ENCODE measurements at regions not wholly inside any gene's neighbourhood (a gene's known extent, or its start where the extent isn't known, plus 50 kb on each side); places are given as distances from the start of the nearest gene placed in this dataset.

DNA sequence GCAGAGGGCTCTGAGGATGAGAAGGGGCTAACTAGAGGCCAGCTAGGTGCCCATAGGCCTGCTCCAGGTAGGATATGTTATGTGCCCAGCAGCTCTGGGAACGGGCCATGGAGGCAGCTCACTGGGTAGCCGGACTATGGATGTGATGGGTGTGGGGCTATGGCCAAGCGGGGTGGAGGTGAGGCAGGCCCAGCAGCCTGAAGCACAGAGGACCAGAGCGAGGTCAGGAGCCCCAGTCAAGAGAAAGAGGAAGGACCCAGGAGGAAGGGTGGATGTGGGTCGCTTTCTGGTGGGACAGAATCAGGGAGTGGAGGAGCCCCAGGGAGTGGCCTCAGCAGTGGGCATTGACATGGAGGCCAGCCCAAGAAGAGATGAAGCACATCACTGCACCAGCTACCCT lies 117.9 kb upstream of the MLN start:
- no peak for DNase-seq

DNA sequence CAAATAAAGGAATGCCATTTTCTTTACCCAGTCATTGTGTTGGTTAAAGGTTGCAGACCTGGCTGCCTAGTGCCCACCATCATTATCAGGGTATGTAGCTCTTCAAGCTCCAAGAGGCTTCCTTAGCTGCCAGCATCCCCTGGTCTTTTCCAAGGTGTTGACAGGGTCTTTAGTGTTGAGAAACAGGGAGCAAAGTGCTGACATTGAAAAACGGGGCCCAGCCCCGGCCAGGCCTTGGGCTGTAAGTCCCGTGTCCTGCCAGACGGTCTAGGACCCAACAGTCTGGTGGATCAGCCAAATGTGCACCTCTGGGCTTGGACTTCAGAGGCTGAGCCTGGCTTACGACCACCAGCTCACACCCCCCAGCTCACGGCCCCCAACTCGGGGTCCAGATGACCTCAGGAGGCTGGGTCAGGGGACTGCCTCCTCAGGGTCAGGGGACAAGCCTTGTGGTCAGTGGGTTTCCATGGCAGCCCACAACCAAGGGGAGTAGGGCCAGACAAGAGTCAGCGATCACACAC lies 114.4 kb upstream of the MLN start:
- no peak for DNase-seq

DNA sequence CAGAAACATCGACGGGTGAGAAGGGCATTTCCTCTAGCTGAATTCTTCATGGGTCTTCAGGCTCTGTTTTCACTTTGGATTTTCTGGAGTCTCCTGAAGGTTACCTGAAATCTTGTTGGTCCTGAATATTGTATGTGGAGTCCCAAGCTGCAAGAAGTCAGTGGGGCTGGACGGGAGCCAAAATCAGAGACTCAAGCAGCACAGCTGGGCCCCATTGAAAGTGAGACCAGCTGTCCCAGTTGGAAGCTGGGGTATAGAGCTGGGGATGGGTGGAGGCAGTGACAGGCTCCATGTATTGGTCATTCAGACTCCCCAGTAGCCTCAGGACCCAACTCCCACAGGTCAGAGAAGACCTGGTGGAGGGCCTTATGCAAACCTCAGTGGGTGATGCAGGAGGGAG lies 111.3 kb upstream of the MLN start:
- peak; percentile 23 for DNase-seq

DNA sequence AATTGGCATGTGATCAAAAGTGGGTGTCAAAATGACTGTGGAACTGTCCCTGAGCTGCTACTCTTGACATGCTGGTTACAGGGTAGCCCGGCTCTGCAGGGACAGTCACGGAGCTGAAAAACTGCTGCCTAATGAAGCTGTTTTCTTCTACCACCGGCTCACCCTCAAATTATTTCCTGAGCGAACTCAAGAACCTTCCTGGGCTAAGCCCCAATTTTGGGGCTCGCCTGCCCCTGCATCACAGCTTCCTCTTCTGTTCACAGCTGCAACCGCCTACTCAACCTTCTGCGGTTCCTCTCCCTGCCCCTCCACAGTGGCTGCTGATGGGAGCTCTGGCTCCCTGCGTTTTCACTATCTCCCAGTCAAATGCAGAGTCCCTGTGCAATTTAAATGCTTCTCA lies 110.8 kb upstream of the MLN start:
- no peak for DNase-seq

DNA sequence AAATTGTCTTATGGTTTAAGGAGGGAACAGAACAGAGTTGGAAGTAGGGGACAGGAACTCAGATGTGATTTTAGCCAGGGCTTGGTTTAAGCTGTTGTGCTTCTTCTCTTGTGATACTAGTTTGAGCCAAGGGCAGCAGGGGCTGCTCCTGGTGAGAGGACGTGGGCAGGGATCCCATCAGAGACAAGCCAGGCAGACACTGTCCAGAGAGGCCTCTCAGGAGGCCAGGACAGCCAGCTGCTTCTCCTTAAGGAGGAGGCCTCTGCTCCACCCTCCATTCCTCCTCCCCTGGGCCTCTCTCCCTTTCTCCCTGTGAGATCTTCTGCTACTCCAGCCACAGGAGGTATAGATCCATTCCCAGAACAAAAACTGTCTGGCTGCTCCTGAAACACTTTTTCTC lies 108.4 kb upstream of the MLN start:
- no peak for DNase-seq

DNA sequence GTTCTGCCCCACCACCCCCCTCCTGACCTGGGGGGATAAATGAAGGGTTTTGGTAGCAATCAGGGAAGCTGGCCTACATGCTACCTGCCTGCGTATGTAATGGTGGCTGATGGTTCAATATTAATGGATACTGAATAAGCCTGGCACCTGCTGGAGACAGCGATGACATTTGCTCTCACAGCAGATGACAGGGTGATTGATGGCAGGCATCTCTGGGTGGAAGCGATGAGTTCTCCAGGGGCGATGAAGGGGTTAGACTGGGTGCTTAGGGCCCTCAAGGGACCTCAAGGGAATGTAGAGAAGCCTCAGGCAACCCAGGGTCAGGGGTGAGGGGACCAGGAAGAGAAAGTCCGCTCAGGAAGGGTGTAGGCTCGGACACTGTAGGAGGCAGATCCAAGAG lies 107.7 kb upstream of the MLN start:
- DNase-seq = no peak

DNA sequence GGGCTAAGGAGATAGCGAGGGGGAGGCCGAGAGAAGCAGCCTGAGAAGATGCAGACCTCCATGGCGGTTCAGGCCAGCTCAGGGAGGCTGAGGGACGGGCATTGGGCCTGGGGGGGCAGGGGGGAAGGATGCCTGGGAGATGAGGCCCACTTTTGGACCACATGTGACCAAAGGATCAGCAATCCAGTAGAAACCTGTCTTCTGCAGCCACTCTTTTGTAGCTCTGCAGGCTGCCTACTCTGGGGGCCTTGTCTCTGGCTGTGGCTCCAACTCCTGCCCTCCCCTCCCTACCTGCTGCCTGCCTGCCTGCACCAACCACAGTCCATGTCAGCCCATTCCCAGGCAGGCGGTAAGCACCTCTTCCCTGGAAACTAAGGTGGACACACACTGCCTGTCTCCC lies 106.8 kb upstream of the MLN start:
- no peak for DNase-seq

DNA sequence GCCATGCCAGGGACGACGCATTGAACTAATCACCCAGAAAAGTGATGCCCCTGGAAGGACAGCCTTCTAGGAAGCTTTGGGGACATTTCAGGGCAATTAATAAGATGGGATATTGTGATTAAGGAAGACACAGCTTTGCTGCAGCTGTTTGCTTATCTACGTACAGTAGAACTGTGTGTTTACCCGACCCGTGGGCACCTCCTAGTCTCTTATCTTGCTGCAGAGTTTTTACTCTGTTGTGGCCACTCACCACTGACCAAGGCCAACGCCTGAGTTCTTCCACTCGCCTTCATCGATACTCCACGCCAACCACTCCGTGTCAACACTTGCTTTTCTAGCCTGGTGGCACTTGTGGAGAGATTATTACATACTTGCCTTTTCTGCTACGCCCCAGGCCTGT lies 105.9 kb upstream of the MLN start:
- DNase-seq = no peak

DNA sequence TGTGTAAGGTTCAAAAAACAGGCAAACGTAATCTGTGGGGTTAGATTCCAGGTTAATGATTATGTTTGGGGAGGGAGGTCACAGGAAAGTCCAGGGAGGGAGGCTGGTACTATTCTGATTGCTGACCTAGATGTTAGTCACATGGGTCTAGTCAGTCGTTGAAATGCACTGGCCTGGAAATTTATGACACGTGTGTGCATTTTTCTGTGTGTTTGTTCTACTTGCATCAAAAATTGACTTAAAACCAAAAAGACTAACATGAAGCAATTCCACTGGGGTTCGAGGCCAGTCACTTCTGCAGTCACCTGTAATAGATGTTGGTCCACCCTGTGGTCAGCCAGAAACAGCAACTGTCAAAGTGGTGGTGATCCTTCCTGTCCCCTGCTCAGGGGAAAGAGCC lies 104.2 kb upstream of the MLN start:
- DNase-seq = no peak

DNA sequence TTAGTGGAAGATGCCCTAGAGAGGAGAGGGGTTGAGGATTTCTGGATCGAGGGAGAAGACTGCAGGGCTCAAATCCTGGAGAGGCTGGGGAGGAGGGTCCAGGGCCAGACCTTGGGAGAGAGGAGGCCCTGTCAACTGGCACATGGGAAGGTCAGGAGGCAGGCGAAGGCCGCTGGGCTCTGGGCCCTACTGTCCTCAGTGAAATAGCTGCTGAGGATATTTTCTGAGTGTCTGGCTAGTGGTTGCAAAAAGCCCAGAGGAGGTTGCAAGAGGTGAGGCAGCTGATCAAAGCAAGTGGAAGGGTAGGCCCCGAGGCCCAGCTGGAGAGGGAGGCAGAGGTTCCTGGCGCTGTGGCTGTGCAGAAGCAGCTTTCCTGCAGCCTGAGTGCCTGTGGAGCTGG lies 103.4 kb upstream of the MLN start:
- no peak for DNase-seq

DNA sequence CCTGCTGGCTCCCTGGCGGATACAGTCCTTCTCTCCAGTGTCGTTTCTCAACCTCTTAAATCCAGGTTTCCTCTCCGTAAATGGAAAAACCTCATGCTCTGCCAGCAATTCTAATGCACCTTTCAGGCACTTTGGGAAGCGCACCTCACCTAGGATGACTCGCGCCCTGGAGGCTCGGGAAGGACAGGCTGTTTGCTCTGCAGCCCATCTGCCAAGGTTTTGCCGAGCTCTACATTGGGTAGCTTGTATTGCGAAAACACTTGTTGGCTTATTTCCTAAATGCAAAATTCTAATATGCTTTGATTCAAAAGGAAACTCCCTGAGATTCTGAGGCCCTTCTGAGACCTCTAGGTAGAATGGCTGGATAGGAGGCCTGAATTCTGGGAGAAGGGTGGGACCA lies 102.6 kb upstream of the MLN start:
- DNase-seq = peak; percentile 19

DNA sequence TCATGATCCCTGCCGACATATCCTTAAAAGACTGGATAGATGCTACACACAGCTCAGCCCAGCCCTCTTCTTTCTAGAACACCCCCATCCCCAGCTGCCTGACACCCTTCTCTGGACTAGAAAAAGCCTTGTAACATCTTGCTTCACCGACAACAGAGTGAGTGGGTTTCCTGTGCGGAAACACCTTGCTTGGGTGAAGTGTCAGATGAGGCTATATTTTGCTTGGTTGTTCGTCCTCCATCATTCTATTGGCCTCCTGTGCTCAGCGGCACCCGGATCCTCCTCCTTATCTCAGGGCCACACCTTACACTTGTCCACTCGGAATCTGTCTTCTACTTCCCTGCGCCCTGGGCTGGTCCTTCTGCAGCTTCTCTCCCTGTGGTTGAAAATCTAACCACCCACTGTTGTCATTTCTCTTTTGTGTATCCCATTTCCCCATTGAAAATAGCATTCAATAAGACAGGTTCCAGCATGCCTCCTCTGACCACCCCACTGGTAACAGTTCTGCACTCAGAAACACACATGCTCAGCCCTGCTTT lies 101.3 kb upstream of the MLN start:
- no peak for DNase-seq

DNA sequence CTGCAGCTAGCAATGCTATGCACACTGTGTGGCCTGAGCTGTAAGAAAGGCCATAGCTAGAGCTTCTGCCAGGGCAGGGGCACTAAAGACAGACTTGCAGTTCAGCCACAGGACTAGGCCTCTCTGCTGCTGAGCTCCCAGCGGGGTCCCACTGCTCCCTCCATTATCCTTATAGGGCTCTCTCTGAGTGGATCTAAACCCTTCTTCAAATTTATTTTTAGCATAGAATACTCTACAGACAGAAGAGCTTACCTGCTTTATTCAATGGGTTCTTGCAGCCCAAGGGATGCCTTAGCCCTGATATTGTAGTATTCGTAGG lies 100.9 kb upstream of the MLN start:
- no peak for DNase-seq

DNA sequence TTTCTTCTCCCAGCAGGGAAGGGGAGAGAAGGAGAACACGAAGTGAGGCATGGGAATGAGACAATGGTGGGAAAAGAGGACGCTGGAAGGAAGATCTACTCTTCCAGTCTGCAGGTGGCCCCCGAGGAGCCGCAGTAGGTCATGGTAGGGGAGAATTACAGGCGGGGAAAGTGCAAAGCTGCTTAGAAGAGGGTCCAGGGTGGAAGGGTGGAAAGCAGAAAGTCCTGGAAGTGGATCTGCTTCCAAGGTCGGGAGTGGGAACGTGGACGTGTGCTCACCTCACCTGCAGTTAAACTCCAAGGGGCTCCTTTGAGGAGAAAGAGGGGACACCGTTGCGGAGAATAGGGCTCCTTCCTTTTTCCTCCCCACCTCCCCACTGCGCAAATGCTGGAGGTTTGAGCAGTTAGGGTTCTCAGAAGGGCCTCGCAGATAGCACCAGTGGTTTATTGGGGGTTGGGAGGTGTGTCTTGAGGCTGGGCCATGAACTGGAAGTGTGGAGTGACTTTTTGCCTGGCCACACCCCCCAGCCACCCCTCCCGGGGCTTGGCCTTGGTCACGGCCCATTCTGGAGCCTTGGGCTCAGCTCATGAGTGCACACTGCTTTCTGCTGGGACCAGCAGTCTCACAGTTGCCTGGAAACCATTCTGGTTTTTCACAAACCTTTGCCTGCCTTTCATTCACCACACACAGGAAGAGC lies 100.4 kb upstream of the MLN start:
- no peak for DNase-seq

DNA sequence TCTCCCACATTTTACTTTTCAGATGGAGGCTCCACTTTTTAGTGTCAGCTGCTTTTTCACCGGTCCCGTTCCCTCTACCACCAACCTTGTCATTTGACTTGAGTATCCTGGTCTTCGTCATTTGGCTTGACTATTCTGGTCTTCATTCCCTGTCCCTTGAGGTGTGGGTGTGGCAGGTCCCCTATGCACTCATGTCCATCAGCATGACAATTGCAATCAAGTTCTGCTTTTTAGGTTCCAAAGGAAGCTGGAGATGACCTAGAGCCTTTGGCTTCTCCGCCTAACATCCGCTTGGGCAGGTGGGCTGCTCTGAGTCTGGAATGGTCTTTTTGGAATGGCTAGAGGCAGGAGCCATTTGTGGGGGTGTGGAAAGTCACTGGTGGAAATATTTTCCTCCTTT lies 99.8 kb upstream of the MLN start:
- DNase-seq = no peak

DNA sequence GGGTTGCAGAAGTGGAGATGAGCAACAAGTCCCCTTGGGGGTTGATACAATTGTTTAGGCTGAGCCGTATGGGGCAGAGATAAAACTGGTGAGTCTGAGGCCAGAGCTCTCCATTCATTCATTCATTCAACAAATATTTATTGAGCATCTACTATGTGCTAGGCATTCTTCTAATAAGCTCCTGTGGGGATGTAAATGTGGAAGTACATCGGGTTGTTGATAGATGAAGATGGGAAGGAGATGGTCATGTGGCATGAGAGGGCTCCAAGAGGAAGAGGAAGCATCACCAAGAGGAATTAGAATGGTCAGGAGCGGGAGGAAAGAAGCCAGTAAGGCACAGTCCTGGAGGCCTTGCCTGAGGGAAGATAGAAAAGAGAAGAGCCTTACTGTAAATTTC lies 98.7 kb upstream of the MLN start:
- no peak for DNase-seq

DNA sequence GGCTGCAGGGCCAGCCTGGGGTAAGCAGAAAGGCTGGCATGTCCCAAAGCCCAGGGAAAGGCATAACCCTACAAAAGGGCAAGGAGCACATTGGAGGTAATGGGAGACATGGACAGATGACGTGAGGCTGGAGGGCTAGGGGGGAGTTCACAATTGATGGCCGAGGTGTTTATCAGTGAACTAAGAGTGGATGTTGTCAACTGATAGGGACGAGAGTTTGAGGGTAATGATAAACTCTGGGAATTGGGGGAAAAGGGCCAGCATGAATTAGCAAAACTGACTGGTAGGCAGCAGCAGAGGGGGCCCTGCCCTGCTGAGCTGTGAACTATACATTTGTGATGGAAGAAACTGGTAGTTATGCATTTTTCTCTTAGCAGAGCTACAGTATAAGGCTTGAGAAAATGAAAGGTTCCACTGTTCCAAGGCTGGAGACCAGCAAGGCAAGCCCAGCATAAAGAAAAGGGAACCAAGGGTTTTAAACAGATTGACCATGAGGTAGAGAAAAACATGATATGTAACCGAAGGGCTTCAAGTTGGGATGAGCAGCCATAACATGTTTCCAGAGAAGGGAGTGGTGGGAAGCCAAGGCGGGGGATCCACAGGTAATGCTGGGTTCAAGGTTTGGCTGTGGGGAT lies 98.1 kb upstream of the MLN start:
- no peak for DNase-seq

DNA sequence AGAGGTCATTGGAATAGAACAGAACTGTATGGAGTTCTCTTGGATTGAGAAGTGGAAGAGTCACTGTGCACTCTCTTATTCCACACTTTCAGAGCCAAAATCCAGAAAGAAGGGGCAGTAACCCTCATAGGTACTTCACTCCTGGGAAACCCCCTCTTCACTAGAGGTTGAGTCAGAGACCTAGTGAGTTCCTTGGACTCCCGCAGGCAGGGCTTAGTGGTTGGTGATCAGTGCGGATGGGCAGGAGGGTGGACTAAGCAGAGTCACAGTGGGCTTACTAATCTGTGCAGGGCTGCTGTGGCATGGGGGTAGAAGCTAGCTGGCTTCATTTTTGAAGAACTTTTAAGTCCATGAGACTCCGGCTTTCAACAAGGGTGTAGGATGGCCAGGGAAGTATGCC lies 95.0 kb upstream of the MLN start:
- DNase-seq = no peak

DNA sequence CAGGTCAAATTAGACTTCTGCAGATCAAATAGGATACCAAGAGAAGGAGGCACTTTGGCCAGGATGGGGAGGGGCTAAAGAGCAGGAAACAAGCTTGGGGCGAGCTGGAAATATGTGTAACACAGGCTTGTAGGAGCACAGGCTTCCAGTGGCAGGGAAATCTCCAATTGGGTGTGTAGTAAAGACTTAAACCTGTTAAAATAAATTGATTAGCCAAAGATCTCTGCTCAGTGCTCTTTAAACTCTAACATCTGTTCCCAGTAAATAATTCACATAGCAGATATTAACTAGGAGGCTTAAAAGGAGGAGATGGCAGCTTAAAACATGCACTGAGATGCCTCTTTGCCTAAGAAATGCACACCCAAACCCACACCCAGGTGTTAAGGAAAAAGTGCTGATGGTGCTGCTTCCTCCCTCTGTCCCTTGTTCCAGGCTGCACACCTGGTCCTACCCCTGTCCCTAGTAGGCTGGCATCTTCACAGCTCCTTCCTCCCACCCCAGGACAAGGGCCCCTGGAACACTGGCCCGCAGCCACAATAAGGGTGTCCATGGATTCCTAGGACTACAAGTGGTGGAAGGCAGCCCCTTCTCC lies 93.5 kb upstream of the MLN start:
- no peak for DNase-seq

DNA sequence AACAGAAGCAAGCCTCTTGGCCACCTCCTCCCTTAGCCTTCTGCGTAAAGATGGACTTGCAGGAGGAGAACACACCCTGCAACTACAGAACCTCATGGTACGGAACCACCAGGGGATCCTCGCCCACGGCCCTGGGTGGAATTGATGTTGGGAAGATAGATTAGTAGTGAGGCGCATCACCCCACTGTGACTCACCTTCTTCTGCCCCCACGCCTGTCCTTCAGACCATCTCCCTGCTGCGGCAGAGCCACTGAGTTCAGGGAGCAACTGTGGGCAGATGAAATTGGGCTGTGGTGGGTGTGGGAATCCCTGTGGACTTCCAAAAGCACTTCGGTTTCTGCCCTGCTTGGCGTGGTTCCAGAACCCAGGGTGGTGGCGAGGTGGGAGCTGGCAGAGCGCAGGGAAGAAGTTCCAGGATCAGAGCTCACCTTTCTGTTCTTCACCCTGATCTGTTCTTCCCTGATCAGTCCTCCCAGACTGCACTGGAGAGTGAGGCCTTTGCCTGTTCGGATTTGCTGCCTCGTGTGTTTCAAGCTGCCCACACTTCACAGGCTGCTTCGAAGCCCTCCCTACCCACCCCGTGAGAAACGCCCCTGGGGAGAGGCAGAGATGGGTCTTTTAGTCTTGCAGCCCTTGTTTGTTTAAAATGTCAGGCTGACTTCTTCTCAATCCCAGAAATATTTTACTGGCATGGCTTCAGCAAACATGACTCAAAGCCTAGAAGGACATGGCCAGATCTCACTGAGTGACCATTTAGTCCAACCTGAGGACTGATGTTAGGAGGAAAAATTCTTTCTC lies 92.8 kb upstream of the MLN start:
- no peak for DNase-seq

DNA sequence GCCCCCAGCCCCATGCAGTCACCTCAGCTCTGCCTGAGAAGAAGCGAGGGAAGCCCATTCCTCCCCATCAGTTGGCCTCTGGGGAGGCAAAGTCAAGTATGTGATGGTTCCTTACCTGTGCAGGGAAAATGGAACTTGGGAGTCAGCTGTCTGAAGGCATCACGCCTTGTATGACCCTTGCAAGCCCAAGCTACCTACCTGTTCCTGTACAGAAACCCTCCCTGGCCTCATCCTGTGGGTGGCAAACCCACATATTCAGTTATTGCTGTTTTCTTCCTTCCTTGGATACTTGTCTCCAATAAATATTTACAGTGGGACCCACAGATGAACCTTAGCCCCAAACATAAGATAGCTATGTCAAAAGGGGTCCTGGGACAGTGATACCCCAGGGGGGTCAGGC lies 92.2 kb upstream of the MLN start:
- DNase-seq = no peak

DNA sequence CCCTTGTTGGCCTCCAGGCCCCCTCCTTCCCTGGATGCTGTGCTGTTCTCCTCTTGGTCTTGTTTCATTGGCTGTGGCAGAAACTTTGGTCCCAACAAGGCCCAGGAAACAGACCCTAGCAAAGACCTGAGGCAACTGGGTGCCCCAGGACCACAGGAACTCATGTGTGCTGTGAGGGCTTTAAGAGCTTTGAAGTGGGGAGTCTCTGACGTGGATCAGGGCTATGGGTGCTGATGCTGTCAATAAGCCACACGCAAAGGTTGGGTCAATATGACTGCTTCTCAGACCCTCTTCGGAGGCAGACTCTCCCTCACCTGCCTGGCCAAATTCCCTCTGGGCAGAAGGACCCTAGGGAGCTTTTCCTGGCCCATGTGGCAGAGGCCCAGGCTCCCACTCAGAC lies 91.5 kb upstream of the MLN start:
- no peak for DNase-seq

DNA sequence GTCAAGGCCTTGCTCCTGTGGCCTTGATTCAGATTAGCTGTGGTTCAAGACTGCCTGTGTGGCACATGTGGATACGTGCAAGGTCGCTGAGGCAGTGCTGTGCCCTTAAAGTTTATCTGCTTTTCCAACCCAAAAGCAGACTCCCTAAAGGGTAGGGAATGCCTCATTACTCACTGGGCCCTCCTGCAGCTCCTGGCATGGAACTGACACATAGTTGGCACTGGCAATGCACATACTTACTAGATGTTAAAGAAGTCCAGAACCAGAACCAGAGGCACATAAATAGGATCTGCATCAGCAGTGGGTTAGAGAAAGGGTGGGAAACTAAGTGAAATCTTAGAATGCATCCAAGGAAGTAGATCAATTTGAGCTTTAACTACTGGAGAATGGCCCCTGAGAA lies 90.6 kb upstream of the MLN start:
- DNase-seq = no peak
